GM18858 (cell line): ENCODE measurements at regions not wholly inside any gene's neighbourhood (a gene's known extent, or its start where the extent isn't known, plus 50 kb on each side); places are given as distances from the start of the nearest gene placed in this dataset.

Experiments used
- ATAC-seq: cut with Tn5 transposase; IDR thresholded peaks from one replicate; pipeline ENCODE4 v1.9.1; 2021; ENCODE audit not compliant: unreplicated experiment

DNA sequence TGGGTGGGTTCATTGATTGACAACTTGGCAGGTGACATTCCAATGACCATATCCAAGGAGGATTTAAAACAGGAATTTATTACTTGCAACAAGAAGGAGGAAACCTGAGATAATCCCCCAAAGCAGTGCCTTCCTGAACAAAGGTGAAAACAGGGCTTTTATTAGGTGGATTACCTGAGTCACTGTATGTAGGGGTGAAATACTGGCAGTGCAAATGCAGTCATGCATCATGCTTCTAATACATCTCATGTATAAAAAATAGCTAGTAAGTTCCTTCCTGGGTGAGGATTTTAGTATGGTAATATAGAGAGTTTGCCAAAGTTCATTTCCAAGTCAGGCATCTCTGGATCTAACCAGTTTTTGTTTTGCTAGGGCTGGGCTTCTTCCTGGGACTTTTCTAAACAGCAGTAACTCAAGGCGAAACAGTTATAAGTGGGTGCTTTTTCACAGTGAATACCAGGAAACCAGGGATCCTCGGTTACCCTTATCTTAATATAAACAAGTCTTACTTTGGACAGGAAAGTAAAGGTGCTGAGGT is 583.4 kb upstream of the LRRTM1 start:
- ATAC-seq = no peak

DNA sequence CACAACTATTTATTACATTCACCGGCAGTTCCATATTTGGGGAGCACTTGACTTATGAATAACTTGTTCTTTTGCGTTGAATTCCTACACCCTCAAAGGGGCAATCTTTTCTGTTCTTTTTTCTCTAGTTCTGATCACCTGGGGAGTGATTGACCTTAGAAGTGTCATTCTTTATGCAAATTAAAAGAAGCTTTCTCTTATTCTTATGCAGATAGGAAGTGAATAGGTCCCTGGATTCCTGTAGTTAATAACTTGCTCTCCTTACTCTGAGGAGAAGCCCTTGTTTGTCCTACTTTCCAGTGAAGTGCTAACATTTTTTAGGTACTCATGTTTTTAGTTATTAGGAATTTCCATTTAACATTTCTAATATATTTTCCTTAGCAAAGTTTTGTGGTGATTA is 569.8 kb upstream of the LRRTM1 start:
- ATAC-seq = no peak

DNA sequence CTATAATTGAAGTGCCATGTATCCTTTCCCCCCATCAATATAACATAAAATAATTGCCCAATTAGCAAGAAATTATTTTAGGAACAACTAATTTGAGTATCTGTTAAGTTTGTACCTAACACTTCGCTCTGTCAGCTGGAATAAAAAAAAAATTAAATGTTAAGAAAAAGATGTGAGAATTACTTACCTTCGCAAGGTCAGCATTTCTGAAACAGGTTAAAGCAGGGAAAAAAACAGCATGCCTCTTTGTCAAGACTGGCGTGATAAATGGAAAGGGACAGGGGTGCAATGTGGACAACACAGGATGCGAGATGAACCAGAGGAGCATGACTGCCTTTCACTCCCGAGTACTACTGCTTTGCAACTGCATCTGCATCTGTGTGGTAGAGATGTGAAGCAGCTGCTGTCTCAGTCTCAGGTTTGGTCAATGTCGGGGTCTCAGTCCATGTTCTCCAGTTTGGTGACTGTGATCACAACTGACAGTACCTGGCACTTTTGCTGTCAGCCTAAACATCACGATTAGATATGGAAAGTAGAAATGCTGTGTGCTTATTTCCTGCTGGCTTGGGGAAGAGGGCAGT is 565.4 kb upstream of the LRRTM1 start:
- no peak for ATAC-seq

DNA sequence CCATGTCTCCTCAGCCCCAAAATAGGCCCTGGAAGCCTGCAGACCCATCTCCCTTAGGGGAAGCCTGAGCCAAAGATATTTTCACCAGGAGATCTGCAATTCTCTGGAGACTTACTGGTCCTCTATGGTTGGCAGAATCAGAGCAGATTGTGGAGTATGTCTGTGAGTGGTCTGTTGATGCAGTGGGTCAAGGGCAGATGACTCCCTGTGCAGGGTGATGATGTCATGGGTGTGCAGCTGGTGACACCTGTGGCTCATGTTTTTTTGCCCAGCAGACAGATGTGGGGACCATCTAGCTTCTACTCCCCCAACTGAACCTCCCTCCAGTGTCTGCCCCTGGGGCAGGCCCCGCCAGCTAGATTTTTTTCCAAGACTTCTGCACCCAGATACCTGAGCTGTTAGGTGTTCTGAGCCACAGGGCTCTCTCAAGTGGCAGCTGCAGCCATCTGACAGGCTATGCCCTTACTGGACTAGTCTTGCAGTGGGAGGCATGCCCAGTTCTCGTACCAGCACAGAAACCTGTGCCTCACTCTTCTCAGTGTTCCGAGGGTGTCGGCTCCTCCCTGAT is 558.7 kb upstream of the LRRTM1 start:
- no peak for ATAC-seq

DNA sequence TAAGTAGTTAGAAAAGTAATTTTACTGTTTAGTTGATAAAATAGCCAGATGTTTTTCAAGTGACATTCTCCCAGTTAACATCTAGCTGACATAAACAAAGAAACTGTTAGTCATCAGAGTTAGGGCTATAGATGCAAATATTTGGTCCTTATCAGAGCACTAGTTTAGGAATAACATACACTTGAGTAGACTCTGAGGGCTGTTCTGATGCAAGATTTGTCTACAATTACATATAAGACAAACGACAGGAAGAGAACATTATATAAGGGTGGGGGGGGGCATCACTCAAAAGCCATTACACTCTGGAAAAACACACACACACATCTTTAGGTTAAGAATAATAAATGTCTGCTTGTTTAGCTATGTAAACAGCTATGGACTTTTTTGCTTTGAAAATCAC is 554.4 kb upstream of the LRRTM1 start:
- ATAC-seq = no peak

- no peak for ATAC-seq
These were observed 551.7 kb upstream of the LRRTM1 start for GRCh38 chr2:80856227-80856626.

DNA sequence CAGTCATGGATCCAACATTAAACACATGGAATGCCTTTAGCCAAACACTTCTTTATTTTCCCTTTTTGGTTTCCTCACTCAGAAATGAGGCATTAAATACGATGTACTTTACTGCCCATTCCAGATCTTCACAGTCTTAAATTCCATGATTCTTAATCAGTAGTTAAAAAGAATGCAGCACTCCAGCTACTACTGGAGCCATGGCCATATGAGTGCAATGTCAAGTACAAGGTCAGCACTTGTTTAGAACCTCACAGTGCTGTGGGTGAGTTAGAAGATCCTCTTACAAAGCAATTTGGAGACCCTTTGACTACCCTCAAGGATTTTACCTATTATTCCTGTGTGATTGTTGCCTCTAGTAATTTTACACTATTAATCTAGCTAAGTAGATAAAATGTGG is 550.3 kb upstream of the LRRTM1 start:
- no peak for ATAC-seq

GRCh38 chr2:80852808-80853139 is 548.2 kb upstream of the LRRTM1 start:
- ATAC-seq = no peak

DNA sequence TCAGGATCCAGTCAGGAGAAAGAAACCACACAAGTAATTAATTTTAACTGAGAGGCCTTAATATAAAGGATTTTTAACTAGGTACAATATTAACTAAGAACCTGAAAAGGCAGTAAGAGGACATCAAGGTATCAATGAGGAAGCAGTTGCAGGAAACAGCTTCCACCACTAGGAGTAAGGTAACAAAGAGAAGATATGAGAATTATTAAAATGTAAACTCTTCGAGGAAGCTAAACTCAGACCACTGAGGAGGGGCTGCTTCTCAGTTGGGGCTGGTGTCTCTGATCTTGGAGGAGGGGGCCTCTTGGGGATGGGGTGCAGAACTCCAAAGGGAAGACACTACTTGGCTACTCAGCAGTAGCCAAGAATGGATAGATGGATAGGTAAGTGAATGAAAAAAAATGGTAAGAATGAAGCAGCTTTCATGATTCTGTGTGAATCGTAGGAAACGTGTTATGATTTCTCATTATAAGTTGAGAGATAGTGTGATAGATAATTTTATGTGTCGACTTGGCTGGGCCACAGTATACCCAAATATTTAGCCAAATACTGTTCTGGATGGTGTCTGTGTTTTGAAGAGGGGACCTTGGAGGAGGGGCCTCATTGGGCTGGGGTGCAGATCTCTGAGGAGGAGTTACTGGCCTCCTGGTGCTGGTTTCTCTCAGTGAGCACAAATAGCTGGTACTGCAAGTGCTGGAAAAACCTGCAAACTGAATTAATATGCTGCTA is 547.7 kb upstream of the LRRTM1 start:
- no peak for ATAC-seq

- peak; percentile 75 for ATAC-seq
These were observed 526.3 kb upstream of the LRRTM1 start for GRCh38 chr2:80830891-80831290.

DNA sequence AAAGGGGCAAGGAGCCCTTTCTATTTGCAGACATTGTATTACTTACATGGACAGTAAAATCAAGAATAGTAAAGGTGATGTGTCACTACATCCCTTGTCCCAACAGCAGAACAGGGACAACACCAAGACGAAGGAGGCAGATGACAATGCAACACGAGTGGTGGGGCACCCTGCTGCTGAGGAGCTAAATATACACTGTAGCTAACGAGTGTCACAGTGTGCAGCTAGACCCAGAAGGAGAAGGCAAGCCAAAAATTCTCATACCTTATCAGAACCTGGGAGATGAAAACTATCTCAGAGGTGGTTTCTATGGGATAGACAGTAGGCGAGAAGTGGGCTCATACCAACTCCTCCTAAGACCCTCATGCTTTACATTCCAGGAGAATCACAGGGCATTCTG is 518.4 kb upstream of the LRRTM1 start:
- no peak for ATAC-seq

- no peak for ATAC-seq
These were observed 510.7 kb upstream of the LRRTM1 start for GRCh38 chr2:80815259-80815658.

DNA sequence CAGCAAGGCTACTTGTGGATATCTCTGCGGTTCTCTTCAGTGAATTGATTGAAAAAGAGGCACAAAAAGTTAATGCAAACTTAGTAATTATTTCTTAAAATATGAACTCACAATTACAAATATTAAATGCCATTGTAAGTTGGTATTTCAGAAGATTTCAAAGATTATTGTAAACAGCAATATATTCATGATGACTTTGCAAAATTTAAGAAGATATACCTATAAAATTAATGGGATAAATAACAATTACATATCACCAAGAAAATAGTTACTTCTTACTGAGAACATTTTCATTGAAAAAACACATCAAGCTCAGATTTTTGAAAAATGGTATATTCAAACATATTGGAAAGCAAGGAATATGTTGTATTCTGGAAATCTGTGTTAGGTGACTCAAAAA is 482.0 kb upstream of the LRRTM1 start:
- no peak for ATAC-seq

DNA sequence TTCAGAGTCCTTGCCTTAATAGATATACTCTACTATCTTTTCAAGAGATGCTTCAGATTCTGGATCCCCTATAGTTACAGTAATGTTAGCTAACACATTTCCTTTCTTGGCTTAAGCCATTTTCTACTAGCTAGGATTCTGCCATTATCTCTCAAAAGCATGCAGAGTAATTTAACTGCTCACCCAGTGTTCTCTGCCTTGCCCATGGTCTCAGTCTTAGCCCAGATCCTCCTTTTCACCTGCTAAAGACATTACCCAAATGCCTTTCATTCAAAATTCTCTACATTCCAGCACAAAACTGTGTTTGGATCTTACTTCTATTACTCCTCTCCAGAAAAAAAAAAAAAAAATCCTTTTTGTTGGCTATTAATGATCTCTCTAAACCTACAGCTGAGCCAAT is 474.2 kb upstream of the LRRTM1 start:
- no peak for ATAC-seq

GRCh38 chr2:80748592-80748991 is 444.0 kb upstream of the LRRTM1 start:
- no peak for ATAC-seq

DNA sequence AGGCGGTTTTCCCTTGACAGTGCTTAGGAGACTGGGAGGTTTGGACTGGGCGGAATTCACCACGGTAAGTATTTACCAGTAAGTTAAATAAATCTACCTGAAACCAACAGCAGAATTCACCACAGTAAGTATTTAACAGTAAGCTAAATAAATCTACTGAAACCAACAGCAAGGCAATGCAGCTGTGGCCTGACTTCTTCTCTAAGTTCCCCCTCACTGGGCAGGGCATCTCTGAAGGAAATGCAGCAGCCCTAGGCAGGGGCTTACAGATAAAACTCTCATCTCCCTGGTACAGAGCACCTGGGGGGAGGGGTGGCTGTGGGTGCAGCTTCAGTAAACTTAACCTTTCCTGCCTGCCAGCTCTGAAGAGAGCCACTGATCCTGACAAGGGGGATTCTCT is 432.5 kb upstream of the LRRTM1 start:
- no peak for ATAC-seq

DNA sequence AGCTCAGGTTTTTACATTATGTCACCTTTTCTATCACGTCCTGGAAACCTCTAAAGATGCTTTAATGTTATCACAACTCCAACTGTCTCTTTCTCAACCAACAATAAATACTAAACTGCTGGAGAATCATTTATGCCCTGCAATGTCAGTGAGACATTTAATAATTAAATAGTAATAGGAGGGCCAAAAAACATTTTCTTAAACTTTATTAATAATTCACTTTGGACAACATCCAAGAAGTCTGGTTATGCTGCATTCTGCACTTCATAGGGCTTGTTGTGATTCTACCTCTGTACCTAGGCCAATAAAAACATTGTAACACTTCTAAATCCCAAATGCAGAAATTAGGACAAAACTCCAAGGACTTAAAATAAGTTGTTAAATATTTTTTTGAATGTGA is 420.4 kb upstream of the LRRTM1 start:
- ATAC-seq = no peak

DNA sequence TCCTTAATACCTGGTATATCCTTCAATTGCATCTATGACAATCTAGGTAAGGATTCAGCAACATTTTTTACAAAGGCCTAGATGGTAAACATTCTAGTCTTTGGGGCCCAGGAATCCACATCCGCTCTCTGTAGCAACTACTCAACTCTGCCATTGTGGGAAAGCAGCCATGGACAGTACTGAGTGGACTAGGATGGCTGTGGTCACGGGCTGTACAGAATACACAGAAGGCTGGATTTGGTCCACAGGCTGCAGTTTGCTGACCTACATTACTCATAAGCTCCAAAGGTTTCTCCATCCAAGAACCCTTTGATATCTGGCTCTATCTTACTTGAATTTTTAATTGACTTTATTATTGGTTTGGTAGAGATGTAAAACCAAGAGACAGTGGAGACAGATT is 418.3 kb upstream of the LRRTM1 start:
- no peak for ATAC-seq

- no peak for ATAC-seq
These were observed 415.1 kb upstream of the LRRTM1 start for GRCh38 chr2:80719607-80720006.

DNA sequence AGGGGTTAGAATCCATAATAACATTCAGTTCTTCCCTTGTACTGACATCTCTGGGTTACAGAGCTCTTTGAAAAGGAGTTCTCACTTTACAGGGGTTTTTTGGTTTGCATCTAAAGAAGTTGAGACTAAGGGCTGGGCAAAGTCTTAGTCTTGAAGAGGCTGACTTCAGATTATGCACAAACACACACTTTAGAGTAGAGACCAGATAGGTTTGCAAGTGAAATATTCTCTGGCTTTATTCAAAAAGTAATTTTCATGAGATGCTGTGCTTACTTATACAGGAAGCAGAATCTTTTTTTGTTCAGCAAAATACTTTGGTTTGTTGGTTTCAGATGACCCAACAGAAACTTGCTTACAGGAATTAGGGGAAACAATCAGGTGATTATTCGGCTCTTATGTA is 410.9 kb upstream of the LRRTM1 start:
- ATAC-seq = no peak

DNA sequence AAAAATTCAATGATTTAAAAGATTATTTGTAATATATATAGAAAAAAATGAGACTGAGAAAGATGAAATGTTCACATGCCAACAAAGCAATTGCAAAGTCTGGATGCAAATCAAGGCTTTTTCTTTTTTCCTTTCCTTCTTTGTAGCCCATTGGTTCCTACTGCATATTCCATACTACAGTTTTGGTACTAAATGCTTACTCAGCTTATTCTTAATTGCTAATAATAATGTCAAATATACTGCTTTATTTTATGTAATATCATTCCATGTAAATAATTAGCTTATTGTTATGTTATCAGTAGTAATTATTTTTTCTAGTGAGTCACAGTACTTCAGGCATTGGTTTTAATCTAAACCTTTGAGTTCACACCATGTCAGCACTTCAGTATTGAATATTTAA is 407.4 kb upstream of the LRRTM1 start:
- ATAC-seq = no peak

- ATAC-seq = no peak
These were observed 402.4 kb upstream of the LRRTM1 start for GRCh38 chr2:80706951-80707350.

GRCh38 chr2:80706541-80706940 is 402.0 kb upstream of the LRRTM1 start:
- ATAC-seq = no peak
